Stimulated activated CD4-positive, alpha-beta T cell treated with anti-CD3 and anti-CD28 coated beads, TNF-alpha, amount 100 ng/mL, for 48 hours (primary cell): ENCODE measurements at regions not wholly inside any gene's neighbourhood (a gene's known extent, or its start where the extent isn't known, plus 50 kb on each side); places are given as distances from the start of the nearest gene placed in this dataset.
"Not testable (repeated sequence)": the region's sequence is repeated elsewhere in the genome, so short reads cannot be mapped to it uniquely, and the experiment has no call there.

ENCODE experiments used
- DNase-seq, 3 donors: peaks; one replicate each; pipeline ENCODE4 v3.0.0-alpha.2; 2020; ENCODE audit warnings: low read depth in 3 of 3

GRCh38 chr9:63812822-63813221 is 1472.2 kb downstream of the FOXD4L5 start:
- not testable (repeated sequence) for DNase-seq

- DNase-seq: not testable (repeated sequence)
These were observed 1480.8 kb downstream of the FOXD4L5 start for GRCh38 chr9:63804205-63804604.

GRCh38 chr9:63794081-63794685 is 1490.8 kb downstream of the FOXD4L5 start:
- DNase-seq: not testable (repeated sequence)

- DNase-seq: not testable (repeated sequence)
These were observed 1497.6 kb downstream of the FOXD4L5 start for GRCh38 chr9:63787454-63787853.

- not testable (repeated sequence) for DNase-seq
These were observed 1500.0 kb downstream of the FOXD4L5 start for GRCh38 chr9:63785059-63785458.

- not testable (repeated sequence) for DNase-seq
These were observed 1500.6 kb downstream of the FOXD4L5 start for GRCh38 chr9:63784421-63784820.

GRCh38 chr9:63781817-63782439 is 1503.1 kb downstream of the FOXD4L5 start:
- not testable (repeated sequence) for DNase-seq

- not testable (repeated sequence) for DNase-seq
These were observed 1503.6 kb downstream of the FOXD4L5 start for GRCh38 chr9:63781390-63781789.

GRCh38 chr9:63776220-63776619 is 1508.8 kb downstream of the FOXD4L5 start:
- DNase-seq: not testable (repeated sequence)

GRCh38 chr9:63775092-63775426 is 1510.0 kb downstream of the FOXD4L5 start:
- not testable (repeated sequence) for DNase-seq

GRCh38 chr9:63774369-63775091 is 1510.5 kb downstream of the FOXD4L5 start:
- DNase-seq: not testable (repeated sequence)

GRCh38 chr9:63762230-63762629 is 1522.8 kb downstream of the FOXD4L5 start:
- not testable (repeated sequence) for DNase-seq

- DNase-seq: not testable (repeated sequence)
These were observed 1556.0 kb downstream of the FOXD4L5 start for GRCh38 chr9:63729021-63729420.

- no peak for DNase-seq
These were observed 1556.7 kb downstream of the FOXD4L5 start for GRCh38 chr9:63728287-63728686.

- DNase-seq: not testable (repeated sequence)
These were observed 1576.7 kb downstream of the FOXD4L5 start for GRCh38 chr9:63708285-63708684.

GRCh38 chr9:63704456-63704855 is 1580.6 kb downstream of the FOXD4L5 start:
- not testable (repeated sequence) for DNase-seq

GRCh38 chr9:63703670-63704069 is 1581.3 kb downstream of the FOXD4L5 start:
- peak in 2 of 3 donors; percentile 3 to 6 for DNase-seq

GRCh38 chr9:63703138-63703665 is 1581.8 kb downstream of the FOXD4L5 start:
- DNase-seq: not testable (repeated sequence)
